ENCODE measurements at regions not wholly inside any gene's neighbourhood (a gene's known extent, or its start where the extent isn't known, plus 50 kb on each side); places are given as distances from the start of the nearest gene placed in this dataset.

- TF ChIP-seq EZH2 (IDR thresholded peaks at IDR 0.05; ENCODE audit: insufficient read depth, poor library complexity, severe bottlenecking) (no peak), EZH2phosphoT487 (IDR thresholded peaks at IDR 0.05; ENCODE audit: insufficient read depth, low read depth) (no peak)
Observed at GRCh38 chr1:165116171-165116570, 240.3 kb downstream of the LMX1A start.
